ENCODE measurements at regions not wholly inside any gene's neighbourhood (a gene's known extent, or its start where the extent isn't known, plus 50 kb on each side); places are given as distances from the start of the nearest gene placed in this dataset.

GRCh38 chr7:83791737-83792136 lies 142.8 kb upstream of the SEMA3E start:
- H3K27me3 ChIP-seq = no peaks in the 10 kb centered on the region
- DNase-seq = no peak
- H3K27ac ChIP-seq = no peak overlapping the region
- no peaks in the 10 kb centered on the region for H3K9me3 ChIP-seq
- no peak for TF ChIP-seq POLR2AphosphoS5 (IDR thresholded peaks at IDR 0.05)
- 61 to 73% (median 66%) methylated on average over 1 of the region's 1 CpG for WGBS, 5 donors
- intact Hi-C loops (cut with DNase I; ENCODE audit: low total_unique reads) = no loop called here
- no peak overlapping the region for H3K4me3 ChIP-seq
- no peaks in the 10 kb centered on the region for H3K4me1 ChIP-seq
- H3K36me3 ChIP-seq = no peaks in the 10 kb centered on the region

- H3K4me3 ChIP-seq = no peak overlapping the region
- no peaks in the 10 kb centered on the region for H3K4me1 ChIP-seq
- 62 to 75% (median 65%) methylated on average over 2 of the region's 2 CpGs for WGBS, 5 donors
- H3K27ac ChIP-seq = no peak overlapping the region
- H3K36me3 ChIP-seq = no peaks in the 10 kb centered on the region
- H3K27me3 ChIP-seq = no peaks in the 10 kb centered on the region
- no peak for TF ChIP-seq POLR2AphosphoS5 (IDR thresholded peaks at IDR 0.05)
- TF ChIP-seq EP300 (IDR thresholded peaks at IDR 0.05) = no peak
- TF ChIP-seq CTCF (IDR thresholded peaks at IDR 0.05) = no peak
- no peak for TF ChIP-seq POLR2A (IDR thresholded peaks at IDR 0.05)
- H3K9me3 ChIP-seq = no peaks in the 10 kb centered on the region
- intact Hi-C loops (cut with DNase I; ENCODE audit: low total_unique reads) = no loop called here
- DNase-seq = no peak
These were observed 137.9 kb upstream of the SEMA3E start for GRCh38 chr7:83786858-83787257.

- intact Hi-C loops (cut with DNase I; ENCODE audit: low total_unique reads) = no loop called here
- Histone ChIP-seq H3K9me3 (no peaks in the 10 kb centered on the region), H3K36me3 (no peaks in the 10 kb centered on the region), H3K27me3 (no peaks in the 10 kb centered on the region), H3K27ac (no peak overlapping the region), H3K4me3 (no peak overlapping the region), H3K4me1 (no peaks in the 10 kb centered on the region)
- no peak for TF ChIP-seq POLR2A (IDR thresholded peaks at IDR 0.05)
- TF ChIP-seq CTCF (IDR thresholded peaks at IDR 0.05) = no peak
- no peak for TF ChIP-seq EP300 (IDR thresholded peaks at IDR 0.05)
- no peak for TF ChIP-seq POLR2AphosphoS5 (IDR thresholded peaks at IDR 0.05)
- no peak for DNase-seq
- WGBS, 5 donors = 80 to 96% (median 89%) methylated on average over 2 of the region's 2 CpGs
These were observed 133.7 kb upstream of the SEMA3E start for GRCh38 chr7:83782628-83783027.

GRCh38 chr7:83778073-83778443 lies 129.1 kb upstream of the SEMA3E start:
- intact Hi-C loops (cut with DNase I; ENCODE audit: low total_unique reads) = no loop called here
- Histone ChIP-seq H3K9me3 (no peaks in the 10 kb centered on the region), H3K36me3 (no peaks in the 10 kb centered on the region), H3K27ac (no peak overlapping the region), H3K4me1 (no peaks in the 10 kb centered on the region), H3K4me3 (no peak overlapping the region), H3K27me3 (no peaks in the 10 kb centered on the region)
- no peak for DNase-seq
- no peak for TF ChIP-seq POLR2A (IDR thresholded peaks at IDR 0.05)
- TF ChIP-seq CTCF (IDR thresholded peaks at IDR 0.05) = no peak
- TF ChIP-seq EP300 (IDR thresholded peaks at IDR 0.05) = no peak
- no peak for TF ChIP-seq POLR2AphosphoS5 (IDR thresholded peaks at IDR 0.05)
- WGBS, 5 donors = 21 to 43% (median 29%) methylated on average over 1 of the region's 1 CpG

- no peak overlapping the region for H3K27ac ChIP-seq
- no peak for TF ChIP-seq CTCF (IDR thresholded peaks at IDR 0.05)
- no peak for TF ChIP-seq POLR2A (IDR thresholded peaks at IDR 0.05)
- TF ChIP-seq EP300 (IDR thresholded peaks at IDR 0.05) = no peak
- TF ChIP-seq POLR2AphosphoS5 (IDR thresholded peaks at IDR 0.05) = no peak
- H3K4me3 ChIP-seq = no peak overlapping the region
- DNase-seq = no peak
- H3K27me3 ChIP-seq = no peaks in the 10 kb centered on the region
- H3K4me1 ChIP-seq = no peaks in the 10 kb centered on the region
- intact Hi-C loops (cut with DNase I; ENCODE audit: low total_unique reads) = no loop called here
- WGBS, 5 donors = 76 to 88% (median 84%) methylated on average over 5 of the region's 5 CpGs
- no peaks in the 10 kb centered on the region for H3K36me3 ChIP-seq
- no peaks in the 10 kb centered on the region for H3K9me3 ChIP-seq
These were observed 128.6 kb upstream of the SEMA3E start for GRCh38 chr7:83777406-83778072.

Data from stomach (tissue), 8 donors.